Fibroblast of upper back skin (primary cell): ENCODE measurements at regions not wholly inside any gene's neighbourhood (a gene's known extent, or its start where the extent isn't known, plus 50 kb on each side); places are given as distances from the start of the nearest gene placed in this dataset.

Source experiments
- DNase-seq: peaks from one replicate; pipeline ENCODE4 v3.0.0-alpha.2; 2013

DNA sequence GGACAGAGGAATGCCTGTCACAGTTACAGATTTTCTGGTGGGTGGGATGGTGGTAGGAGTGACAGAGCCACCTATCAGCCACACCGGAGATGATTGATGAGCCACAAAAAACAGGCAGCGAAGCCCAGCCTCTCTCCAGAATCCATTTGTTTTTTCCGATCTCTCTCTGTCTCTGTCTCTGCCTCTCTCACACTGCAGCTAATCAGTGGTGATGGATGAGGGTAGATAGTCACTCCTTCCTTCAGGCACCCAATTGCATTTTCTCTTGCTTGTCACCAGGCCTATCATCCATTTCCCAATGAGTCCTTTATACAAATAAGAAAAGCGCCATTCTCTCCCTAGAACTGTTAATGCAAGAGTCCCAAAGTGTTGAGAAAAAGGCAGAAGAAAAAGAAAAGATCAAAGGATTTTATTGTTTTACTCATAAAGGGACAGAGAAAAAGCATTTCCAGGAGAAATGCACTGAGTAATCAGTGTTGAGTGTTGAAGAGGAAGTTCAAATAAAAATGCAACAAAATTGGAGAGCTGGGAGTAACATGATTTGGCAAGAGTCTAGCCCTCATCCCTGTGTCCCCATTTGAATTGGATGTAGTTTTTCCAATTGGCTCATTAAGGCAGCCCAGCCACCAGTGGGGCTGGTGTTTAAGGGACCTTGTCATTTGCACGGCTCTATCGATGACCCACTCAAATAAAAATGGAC lies 1089.3 kb downstream of the TUSC7 start:
- DNase-seq = no peak

DNA sequence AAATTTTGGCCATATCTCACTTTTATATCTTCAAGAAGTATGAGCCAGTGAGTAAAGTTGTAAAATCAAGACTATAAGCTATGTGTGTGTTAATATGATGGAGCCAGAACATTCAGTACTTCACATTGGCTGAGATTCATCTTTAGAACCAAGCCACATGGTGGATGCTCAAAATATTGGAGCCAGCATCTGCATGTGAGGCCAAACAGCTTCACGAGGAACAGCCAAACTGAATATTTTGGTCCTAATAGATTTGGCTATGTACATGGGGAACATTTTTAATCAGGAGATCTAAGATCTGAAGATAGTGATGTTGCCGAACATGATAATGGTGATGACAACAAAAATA lies 1089.8 kb downstream of the TUSC7 start:
- DNase-seq = no peak

GRCh38 chr3:117801912-117802239 lies 1092.3 kb downstream of the TUSC7 start:
- no peak for DNase-seq

DNA sequence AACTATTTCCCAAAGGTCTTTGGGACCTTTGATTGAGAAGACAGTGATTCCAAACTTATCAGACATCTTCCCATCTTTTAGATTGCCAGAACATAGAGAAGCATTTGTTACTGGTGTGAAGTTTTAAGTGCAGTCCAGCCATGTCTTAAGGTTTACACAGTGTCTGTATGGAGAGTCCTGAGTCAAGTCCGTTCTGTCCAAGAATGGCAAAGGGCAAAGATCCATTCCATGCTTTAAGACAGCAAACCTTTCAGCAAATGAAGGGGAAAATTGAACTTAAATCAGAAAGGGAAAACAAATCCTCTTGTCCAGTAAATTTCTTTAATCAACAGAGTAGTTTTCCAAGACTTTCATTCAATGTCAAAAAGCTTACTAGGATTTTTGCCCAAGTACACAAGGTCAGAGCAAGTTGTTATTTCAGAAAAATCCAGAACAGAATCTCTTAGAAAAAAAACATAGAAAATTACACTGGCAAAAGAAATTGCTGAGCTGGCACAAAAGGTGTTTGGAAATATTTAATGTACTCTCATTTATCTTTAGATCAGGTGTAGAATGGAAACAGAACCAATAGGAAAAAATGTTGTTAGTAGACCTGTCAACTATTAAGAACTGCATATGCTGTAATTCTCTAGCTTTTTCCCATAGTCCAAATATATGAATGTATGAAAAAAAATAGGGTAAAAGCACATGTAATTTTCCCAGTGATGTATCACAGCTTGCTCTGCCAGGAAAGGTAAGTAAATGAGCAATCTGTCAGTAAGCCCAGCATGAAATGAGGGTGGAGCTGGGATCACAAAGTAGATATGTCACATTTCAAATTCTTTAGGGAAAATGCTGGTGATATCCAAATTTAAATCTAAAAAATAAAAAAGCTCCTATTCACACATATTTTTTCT lies 1099.9 kb downstream of the TUSC7 start:
- no peak for DNase-seq

GRCh38 chr3:117811786-117812185 lies 1102.2 kb downstream of the TUSC7 start:
- no peak for DNase-seq

- DNase-seq = peak; percentile 30
These were observed 1105.4 kb downstream of the TUSC7 start for GRCh38 chr3:117814975-117815374.

GRCh38 chr3:117817103-117817502 lies 1107.5 kb downstream of the TUSC7 start:
- DNase-seq = no peak

DNA sequence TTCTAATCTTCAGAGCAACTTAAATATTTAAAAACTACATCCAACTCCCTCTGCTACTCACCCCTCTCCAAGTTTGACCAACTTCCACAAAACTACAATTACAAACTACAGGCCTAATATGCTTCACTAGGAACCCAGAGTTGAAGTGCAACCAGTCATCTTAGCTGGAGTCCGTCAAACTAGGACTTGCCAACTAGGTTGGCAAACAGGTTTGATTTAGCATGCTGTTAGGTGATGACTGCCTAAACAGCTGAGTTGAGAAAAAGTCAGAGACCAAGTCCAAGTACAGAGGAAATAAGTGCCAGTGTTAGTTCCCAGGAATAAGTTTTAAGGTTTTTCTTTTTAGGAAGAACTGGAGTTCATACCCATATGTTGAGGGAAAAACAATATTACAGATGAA lies 1109.0 kb downstream of the TUSC7 start:
- DNase-seq = no peak

- peak; percentile 31 for DNase-seq
These were observed 1111.2 kb downstream of the TUSC7 start for GRCh38 chr3:117820658-117821299.

GRCh38 chr3:117822416-117822815 lies 1112.8 kb downstream of the TUSC7 start:
- no peak for DNase-seq

DNA sequence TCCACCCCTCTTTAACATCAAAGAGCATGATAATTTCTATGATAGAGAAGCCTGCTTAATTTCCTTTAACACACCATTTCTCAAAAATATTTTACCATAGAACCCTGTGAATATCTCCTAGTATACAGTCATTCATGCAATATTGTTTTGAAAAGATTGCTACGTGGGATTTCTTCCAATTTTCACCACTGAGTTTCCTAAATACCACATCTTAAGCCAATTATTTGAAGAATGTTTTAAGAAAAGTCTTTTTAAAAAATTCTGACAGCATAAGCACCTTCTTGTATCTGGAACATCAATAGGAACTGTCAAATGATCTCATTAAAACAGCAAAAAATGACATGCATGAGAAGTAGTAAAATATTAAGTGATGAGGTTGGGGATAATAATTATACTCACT lies 1126.7 kb downstream of the TUSC7 start:
- DNase-seq = peak; percentile 60

- no peak for DNase-seq
These were observed 1127.8 kb downstream of the TUSC7 start for GRCh38 chr3:117837391-117837790.

GRCh38 chr3:117842086-117842485 lies 1132.5 kb downstream of the TUSC7 start:
- no peak for DNase-seq

GRCh38 chr3:117843356-117843755 lies 1133.8 kb downstream of the TUSC7 start:
- no peak for DNase-seq

GRCh38 chr3:117844676-117845075 lies 1135.1 kb downstream of the TUSC7 start:
- DNase-seq = peak; percentile 31

DNA sequence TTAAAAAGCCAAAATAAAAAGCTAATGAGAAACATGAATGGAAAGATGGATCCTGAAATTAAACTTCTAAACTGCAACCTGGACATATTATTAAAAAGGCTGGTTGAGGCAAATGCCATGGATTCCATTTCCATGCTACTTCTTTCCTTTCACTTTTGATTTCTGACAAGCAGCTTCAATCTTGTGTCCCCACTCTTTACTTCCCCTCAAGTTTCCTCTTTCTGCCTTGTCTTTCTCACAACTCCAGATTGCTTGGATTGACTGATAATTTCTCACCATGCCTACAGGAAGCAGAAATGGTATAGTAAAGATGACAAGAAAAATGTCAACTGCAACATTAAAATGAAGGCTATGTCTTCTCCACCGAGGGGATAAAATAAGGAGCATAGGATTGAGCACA lies 1136.7 kb downstream of the TUSC7 start:
- no peak for DNase-seq

- DNase-seq = no peak
These were observed 1139.0 kb downstream of the TUSC7 start for GRCh38 chr3:117848606-117849005.

GRCh38 chr3:117853923-117854668 lies 1144.5 kb downstream of the TUSC7 start:
- DNase-seq = peak; percentile 26

GRCh38 chr3:117856354-117856753 lies 1146.8 kb downstream of the TUSC7 start:
- no peak for DNase-seq

DNA sequence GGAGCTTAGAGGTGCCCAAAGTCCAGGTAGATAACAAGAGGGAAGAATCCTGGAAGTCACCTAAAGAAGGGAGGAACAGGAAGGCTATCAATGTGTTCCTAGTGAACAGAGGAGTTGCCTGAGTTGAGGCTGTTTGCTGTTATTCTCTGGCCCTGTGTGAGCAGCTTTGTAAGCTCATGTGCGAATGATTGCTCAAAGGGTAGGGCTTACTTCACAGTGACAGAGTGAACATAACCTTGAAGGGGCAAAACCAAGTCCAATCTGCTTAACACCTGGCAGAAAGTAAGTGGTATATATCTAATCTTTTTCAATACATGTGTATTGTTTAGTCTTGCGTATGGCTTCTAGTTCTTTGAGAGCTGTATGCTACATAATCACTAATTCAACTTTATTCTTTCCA lies 1153.6 kb downstream of the TUSC7 start:
- DNase-seq = no peak

GRCh38 chr3:117865338-117865737 lies 1155.8 kb downstream of the TUSC7 start:
- no peak for DNase-seq

DNA sequence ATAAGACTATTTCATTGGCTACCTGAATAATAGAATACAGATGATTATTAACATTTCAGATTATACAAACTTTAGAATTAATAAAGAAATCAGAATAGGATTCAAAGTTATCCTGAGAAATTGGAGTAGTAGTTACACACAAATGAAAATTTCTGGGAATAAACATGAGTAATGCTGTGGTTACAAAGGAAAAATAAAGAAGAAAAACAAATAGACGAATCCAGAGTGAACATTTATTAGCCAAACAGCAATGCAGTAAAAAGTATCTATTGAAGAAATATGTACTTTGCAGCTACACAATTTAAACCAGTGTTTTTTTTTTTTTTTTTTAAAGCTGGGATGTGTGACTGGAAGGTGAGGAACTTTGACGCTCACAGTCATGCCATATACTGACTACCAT lies 1159.2 kb downstream of the TUSC7 start:
- DNase-seq = no peak

DNA sequence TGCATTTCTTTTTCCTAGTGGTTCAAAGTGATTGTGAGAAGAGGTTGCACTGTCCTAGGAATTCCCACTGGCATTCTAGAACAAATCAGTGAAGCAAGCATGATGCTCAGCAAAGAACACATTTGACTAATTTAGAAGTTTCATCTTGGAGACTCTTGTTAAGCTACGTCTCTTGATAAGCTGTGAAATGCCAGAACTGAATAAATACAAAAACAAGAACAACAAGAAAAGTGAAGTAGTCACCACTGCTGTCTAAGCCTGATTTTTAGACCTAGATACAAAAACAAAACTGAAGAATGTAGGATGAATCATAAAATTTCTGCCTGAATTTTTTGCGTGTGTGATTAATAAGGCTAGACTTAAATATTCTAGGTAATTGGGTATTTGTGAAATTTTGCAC lies 1162.4 kb downstream of the TUSC7 start:
- no peak for DNase-seq
